Fibroblast of villous mesenchyme (primary cell): ENCODE measurements at regions not wholly inside any gene's neighbourhood (a gene's known extent, or its start where the extent isn't known, plus 50 kb on each side); places are given as distances from the start of the nearest gene placed in this dataset.

Experiments
- DNase-seq: peaks from one replicate; pipeline ENCODE4 v3.0.0-alpha.2; 2010; ENCODE audit warnings: low read depth
- H3K4me3 ChIP-seq: 2 replicates; pipeline ENCODE4 v1.5.1; 2011; ENCODE audit warnings: low read depth, mild to moderate bottlenecking, low read length
- TF ChIP-seq, protein P1 (sequence below): IDR thresholded peaks from 2 replicates; pipeline ENCODE4 v1.5.1; 2012; ENCODE audit warnings: low read depth, mild to moderate bottlenecking, low read length; ENCODE audit not compliant: insufficient read depth

GRCh38 chr21:16330908-16331268, 601.1 kb downstream of the USP25 start:
- H3K4me3 ChIP-seq, result no peak overlapping the region
- DNase-seq, result no peak
- TF ChIP-seq, protein P1, sequence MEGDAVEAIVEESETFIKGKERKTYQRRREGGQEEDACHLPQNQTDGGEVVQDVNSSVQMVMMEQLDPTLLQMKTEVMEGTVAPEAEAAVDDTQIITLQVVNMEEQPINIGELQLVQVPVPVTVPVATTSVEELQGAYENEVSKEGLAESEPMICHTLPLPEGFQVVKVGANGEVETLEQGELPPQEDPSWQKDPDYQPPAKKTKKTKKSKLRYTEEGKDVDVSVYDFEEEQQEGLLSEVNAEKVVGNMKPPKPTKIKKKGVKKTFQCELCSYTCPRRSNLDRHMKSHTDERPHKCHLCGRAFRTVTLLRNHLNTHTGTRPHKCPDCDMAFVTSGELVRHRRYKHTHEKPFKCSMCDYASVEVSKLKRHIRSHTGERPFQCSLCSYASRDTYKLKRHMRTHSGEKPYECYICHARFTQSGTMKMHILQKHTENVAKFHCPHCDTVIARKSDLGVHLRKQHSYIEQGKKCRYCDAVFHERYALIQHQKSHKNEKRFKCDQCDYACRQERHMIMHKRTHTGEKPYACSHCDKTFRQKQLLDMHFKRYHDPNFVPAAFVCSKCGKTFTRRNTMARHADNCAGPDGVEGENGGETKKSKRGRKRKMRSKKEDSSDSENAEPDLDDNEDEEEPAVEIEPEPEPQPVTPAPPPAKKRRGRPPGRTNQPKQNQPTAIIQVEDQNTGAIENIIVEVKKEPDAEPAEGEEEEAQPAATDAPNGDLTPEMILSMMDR, result no peak

DNA sequence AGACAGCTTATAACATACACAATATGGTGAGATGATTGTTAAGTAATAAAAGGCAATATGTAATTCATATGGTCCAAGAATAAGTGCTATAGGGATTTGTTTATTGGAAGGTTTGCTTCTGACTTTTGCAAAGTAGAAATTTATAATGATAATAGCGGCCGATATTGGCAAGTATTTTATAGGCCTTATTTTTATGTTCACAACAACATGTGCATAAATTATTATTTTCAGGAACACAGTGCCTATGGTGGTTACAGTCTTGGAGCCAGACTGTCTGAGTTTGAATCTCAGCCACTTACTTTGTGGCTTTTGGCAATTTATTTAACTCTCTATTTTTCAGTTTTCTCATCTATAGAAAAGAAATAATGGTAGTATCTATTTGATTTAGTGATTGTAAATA, 607.5 kb downstream of the USP25 start:
- no peak overlapping the region for H3K4me3 ChIP-seq
- TF ChIP-seq, protein P1, result no peak
- no peak for DNase-seq

- TF ChIP-seq, protein P1, result no peak
- no peak for DNase-seq
- H3K4me3 ChIP-seq, result no peak overlapping the region
These were observed 613.1 kb downstream of the USP25 start for GRCh38 chr21:16342932-16343331.

DNA sequence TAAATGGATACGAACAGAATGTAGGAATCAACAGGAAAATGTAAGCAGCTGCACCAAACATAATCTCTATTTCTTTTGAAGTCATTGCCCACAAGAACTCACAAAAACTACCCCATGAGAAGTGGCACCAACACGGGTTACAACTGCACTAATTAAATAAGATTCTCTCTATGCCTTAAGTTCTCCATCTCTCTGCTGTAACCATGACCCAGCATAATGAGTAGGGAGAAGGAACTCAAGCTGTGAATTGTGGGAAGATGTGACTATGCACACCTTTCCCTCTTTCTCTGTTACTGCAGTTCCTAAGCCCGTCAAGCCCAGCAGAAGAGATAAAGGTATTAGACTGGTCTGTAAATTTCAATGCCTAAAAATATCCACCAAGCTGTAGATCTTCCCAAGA, 614.0 kb downstream of the USP25 start:
- no peak for DNase-seq
- H3K4me3 ChIP-seq, result no peak overlapping the region
- TF ChIP-seq, protein P1, result no peak

GRCh38 chr21:16345757-16346156, 616.0 kb downstream of the USP25 start:
- TF ChIP-seq, protein P1, result no peak
- H3K4me3 ChIP-seq, result no peak overlapping the region
- no peak for DNase-seq

- TF ChIP-seq, protein P1, result no peak
- no peak overlapping the region for H3K4me3 ChIP-seq
- no peak for DNase-seq
These were observed 617.4 kb downstream of the USP25 start for GRCh38 chr21:16347223-16347622.

DNA sequence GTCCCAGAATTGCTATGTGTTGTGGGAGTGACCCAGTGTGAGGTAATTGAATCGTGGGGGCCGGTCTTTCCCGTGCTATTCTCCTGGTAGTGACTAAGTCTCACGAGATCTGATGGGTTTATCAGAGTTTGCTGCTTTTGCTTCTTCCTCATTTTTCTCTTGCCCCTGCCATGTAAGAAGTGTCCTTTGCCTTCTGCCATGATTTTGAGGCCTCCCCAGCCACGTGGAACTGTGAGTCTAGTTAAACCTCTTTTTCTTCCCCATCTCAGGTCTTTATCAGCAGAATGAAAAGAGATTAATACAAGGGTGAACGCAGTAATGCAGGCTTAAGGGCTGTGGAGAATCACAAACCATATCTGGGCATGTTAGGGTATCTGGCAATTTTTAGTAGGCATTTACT, 624.0 kb downstream of the USP25 start:
- TF ChIP-seq, protein P1, result no peak
- H3K4me3 ChIP-seq, result no peak overlapping the region
- DNase-seq, result no peak
